BJ (cell line): ENCODE measurements at regions not wholly inside any gene's neighbourhood (a gene's known extent, or its start where the extent isn't known, plus 50 kb on each side); places are given as distances from the start of the nearest gene placed in this dataset.

ENCODE experiments used
- CTCF ChIA-PET: fragments of 350-600 bp; formaldehyde crosslinking; extraction: SDS; loops from one replicate; lab custom pipeline; 2021; ENCODE audit warnings: antibody characterized with exemption, inconsistent platforms; lab: Yijun Ruan, JAX
- POLR2A ChIA-PET: fragments of 300-600 bp; sonication (Branson Sonifier 250); formaldehyde crosslinking; extraction: SDS; loops from one replicate; lab custom pipeline; 2021; ENCODE audit warnings: antibody characterized with exemption; lab: Charles Lee
- DNase-seq: peaks from one replicate; pipeline ENCODE4 v3.0.0-alpha.2; 2011; ENCODE audit warnings: low read depth
- H3K27me3 ChIP-seq: 2 replicates; pipeline ENCODE4 v1.6.0; 2011; ENCODE audit warnings: low read length; ENCODE audit not compliant: control insufficient read depth, insufficient read depth
- H3K36me3 ChIP-seq: 2 replicates; pipeline ENCODE4 v1.5.1; 2011; ENCODE audit warnings: low read length; ENCODE audit not compliant: control insufficient read depth, insufficient read depth
- H3K4me3 ChIP-seq: 2 replicates; pipeline ENCODE4 v1.5.1; 2011; ENCODE audit warnings: low read depth, mild to moderate bottlenecking, control low read depth, low read length
- TF ChIP-seq, protein P1 (sequence below): IDR thresholded peaks from 2 replicates; pipeline ENCODE4 v1.5.1; 2011; ENCODE audit warnings: low read depth, mild to moderate bottlenecking, control low read depth, inconsistent platforms, low read length, moderate library complexity; ENCODE audit not compliant: insufficient read depth

DNA sequence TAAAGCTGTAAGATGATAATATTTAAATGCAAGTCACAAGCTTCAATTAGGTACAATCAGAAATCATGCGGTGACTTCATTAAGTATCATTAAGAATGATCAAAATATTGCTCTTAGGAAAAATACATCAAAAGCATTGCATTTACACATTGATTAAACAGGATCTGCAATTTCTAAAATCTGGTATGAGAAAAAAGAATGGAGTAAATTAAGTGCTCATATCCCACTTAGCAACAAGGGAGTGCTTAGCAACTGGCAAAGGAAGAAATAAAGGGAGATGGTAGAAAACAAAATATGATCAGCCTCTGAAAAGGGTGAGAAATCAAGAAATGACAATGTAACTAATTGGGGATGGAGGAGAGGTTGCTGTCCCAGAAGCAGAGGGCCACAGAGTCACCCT is 1918.2 kb upstream of the PIK3C3 start:
- POLR2A ChIA-PET, result no interaction called here
- H3K36me3 ChIP-seq, result no peaks in the 10 kb centered on the region
- no peak for DNase-seq
- TF ChIP-seq, protein P1, sequence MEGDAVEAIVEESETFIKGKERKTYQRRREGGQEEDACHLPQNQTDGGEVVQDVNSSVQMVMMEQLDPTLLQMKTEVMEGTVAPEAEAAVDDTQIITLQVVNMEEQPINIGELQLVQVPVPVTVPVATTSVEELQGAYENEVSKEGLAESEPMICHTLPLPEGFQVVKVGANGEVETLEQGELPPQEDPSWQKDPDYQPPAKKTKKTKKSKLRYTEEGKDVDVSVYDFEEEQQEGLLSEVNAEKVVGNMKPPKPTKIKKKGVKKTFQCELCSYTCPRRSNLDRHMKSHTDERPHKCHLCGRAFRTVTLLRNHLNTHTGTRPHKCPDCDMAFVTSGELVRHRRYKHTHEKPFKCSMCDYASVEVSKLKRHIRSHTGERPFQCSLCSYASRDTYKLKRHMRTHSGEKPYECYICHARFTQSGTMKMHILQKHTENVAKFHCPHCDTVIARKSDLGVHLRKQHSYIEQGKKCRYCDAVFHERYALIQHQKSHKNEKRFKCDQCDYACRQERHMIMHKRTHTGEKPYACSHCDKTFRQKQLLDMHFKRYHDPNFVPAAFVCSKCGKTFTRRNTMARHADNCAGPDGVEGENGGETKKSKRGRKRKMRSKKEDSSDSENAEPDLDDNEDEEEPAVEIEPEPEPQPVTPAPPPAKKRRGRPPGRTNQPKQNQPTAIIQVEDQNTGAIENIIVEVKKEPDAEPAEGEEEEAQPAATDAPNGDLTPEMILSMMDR, result no peak
- H3K4me3 ChIP-seq, result no peak overlapping the region
- H3K27me3 ChIP-seq, result no peaks in the 10 kb centered on the region
- CTCF ChIA-PET, result no interaction called here

DNA sequence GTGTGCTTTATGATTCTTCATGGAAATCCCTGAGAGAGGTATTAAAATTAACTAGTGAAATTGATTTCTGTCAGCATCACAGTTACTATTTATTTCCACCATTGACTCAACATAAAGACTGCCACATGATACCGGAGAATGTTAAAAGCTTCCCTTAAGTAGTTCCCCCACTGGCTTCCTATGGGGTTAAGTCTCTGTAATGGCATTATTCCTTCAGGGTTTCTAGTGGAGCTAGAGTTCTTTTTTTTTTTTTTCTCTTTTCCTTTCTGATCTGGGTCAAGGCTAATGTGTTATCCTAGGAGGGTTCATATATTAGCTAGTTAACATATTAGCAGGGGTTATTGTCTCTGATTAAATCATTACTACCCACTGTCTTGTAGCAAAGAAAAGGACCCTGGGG is 1919.1 kb upstream of the PIK3C3 start:
- POLR2A ChIA-PET, result no interaction called here
- CTCF ChIA-PET, result no interaction called here
- Histone ChIP-seq H3K27me3 (no peaks in the 10 kb centered on the region), H3K36me3 (no peaks in the 10 kb centered on the region), H3K4me3 (no peak overlapping the region)
- TF ChIP-seq, protein P1, result no peak
- DNase-seq, result no peak

DNA sequence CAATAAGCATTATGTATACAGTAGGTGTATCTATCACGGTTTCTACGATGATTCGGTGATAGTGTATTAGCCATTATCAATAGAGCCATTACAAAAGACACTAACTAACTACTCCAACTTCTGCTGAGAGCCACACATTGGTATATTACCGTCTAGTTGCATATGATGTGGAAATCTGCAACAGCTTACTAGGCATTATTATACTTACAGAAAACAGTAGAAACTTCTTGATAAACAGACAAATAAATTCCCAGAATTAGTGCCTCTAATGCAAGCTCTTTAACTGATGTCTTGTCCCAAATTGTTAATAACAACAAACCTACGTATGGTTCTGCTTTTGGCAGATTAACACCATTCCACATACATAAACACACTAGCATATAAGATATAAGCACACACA is 1923.0 kb upstream of the PIK3C3 start:
- H3K4me3 ChIP-seq, result no peak overlapping the region
- H3K36me3 ChIP-seq, result no peaks in the 10 kb centered on the region
- ChIA-PET CTCF (interaction anchor here (1.3 kb wide), 1 partner anchor 164 kb away, joined by 3 read pairs; no protein-coding TSS in a partner anchor), POLR2A (no interaction called here)
- TF ChIP-seq, protein P1, result no peak
- no peak for DNase-seq
- H3K27me3 ChIP-seq, result no peaks in the 10 kb centered on the region

DNA sequence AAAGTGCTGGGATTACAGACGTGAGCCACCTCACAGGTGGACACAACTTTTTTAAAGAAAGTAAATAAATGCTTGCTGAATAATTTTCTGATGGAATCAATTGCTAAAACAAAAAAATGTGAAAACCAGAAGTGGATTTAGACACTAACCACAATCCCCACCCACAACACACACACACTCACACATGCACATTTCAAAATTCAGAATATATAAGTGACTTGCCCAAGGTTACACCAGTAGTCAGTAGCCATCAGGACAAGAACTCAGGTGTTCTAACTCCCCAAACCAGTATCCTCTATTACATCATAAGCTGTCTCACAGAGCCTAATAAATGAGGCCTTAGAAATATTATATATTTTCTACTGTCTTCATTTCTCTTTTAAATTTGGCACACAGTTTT is 1923.6 kb upstream of the PIK3C3 start:
- TF ChIP-seq, protein P1, result no peak
- ChIA-PET CTCF (interaction anchor here (1.3 kb wide), 1 partner anchor 163 kb away, joined by 3 read pairs; no protein-coding TSS in a partner anchor), POLR2A (no interaction called here)
- Histone ChIP-seq H3K36me3 (no peaks in the 10 kb centered on the region), H3K4me3 (no peak overlapping the region), H3K27me3 (no peaks in the 10 kb centered on the region)
- no peak for DNase-seq

DNA sequence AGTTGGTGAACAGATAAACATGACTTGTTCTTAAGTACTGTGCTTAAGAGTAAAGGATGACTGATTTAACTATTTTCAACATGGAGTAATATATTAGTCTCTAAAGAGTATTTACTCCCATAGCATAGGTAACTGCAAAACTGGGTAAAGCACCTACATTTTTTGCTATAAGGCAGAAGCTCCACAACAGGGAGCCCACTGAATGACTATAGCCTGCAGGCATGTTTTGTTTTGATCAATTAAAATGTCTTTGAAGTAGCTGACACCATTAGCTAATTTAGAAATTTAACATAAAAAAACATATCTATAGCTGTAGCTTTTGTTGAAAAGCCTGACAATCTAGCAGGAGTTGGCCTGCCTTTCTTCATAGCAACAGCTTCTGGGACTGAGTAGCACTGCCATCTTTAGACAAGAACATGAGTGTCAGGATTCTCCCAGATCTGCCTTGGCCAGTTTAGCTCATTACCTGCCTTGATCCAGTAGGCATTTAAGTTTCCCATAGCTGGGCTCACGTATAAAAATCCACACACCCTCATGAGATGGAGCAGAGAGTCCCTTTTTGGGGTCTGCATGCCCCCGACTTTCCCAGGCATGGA is 1935.1 kb upstream of the PIK3C3 start:
- ChIA-PET POLR2A (no interaction called here), CTCF (interaction anchor here (0.6 to 0.8 kb wide), 3 partner anchors 12 to 178 kb away, joined by 3 read pairs; no protein-coding TSS in a partner anchor)
- H3K4me3 ChIP-seq, result no peak overlapping the region
- DNase-seq, result no peak
- TF ChIP-seq, protein P1, result no peak
- no peaks in the 10 kb centered on the region; the same call in 1 of the 2 replicates for H3K27me3 ChIP-seq
- H3K36me3 ChIP-seq, result no peaks in the 10 kb centered on the region
